Chondrocyte (in vitro differentiated cells): ENCODE measurements at regions not wholly inside any gene's neighbourhood (a gene's known extent, or its start where the extent isn't known, plus 50 kb on each side); places are given as distances from the start of the nearest gene placed in this dataset.

Experiments used
- DNase-seq: peaks from one replicate; pipeline ENCODE4 v3.0.0; 2021; ENCODE audit warnings: mixed read lengths, low spot score
- H3K27ac Mint-ChIP-seq: one replicate; pipeline ENCODE4 v1.8.0; 2021; ENCODE audit warnings: mild to moderate bottlenecking, moderate library complexity, mixed read lengths; ENCODE audit not compliant: unreplicated experiment
- H3K27me3 Mint-ChIP-seq: 2 replicates; pipeline ENCODE4 v1.8.0; 2021; ENCODE audit warnings: low read depth, mixed read lengths
- H3K36me3 Mint-ChIP-seq: 2 replicates; pipeline ENCODE4 v1.8.0; 2021; ENCODE audit warnings: low read depth, mixed read lengths
- H3K4me1 Mint-ChIP-seq: 2 replicates; pipeline ENCODE4 v1.8.0; 2021; ENCODE audit warnings: low read depth, mild to moderate bottlenecking, mixed read lengths
- H3K4me3 Mint-ChIP-seq: one replicate; pipeline ENCODE4 v1.8.0; 2021; ENCODE audit warnings: mild to moderate bottlenecking, moderate library complexity, mixed read lengths; ENCODE audit not compliant: unreplicated experiment
- H3K9me3 Mint-ChIP-seq: 2 replicates; pipeline ENCODE4 v1.8.0; 2021; ENCODE audit warnings: low read depth, mixed read lengths
- TF ChIP-seq, protein P1 (sequence below): fragments of 200-600 bp; sonication (generic); IDR thresholded peaks from 2 replicates; pipeline ENCODE4 v1.5.0; 2021; ENCODE audit warnings: antibody characterized with exemption, mild to moderate bottlenecking, moderate library complexity

DNA sequence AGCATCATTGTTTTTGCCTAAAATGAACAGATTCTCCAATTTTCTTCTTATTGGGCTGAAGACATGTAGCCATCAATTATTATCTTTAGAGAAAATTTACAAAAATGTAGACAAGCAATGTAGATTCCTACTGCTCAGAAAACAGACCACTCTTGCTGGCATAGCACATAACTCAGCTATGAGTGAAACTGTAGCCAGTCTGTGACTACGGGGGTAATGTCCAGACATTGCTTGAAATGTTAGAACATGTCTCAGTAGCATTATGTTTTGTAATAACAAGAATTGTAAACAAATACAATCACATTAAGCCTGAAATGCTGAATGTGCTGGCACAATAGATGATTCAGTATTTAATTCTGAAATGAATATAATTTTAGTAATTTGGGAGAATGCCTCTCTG lies 265.7 kb upstream of the KCNJ16 start:
- Mint-ChIP-seq H3K27me3 (no peaks in the 10 kb centered on the region), H3K4me1 (no peaks in the 10 kb centered on the region), H3K27ac (no peak overlapping the region), H3K9me3 (no peaks in the 10 kb centered on the region), H3K4me3 (no peak overlapping the region), H3K36me3 (no peaks in the 10 kb centered on the region)
- TF ChIP-seq, protein P1, sequence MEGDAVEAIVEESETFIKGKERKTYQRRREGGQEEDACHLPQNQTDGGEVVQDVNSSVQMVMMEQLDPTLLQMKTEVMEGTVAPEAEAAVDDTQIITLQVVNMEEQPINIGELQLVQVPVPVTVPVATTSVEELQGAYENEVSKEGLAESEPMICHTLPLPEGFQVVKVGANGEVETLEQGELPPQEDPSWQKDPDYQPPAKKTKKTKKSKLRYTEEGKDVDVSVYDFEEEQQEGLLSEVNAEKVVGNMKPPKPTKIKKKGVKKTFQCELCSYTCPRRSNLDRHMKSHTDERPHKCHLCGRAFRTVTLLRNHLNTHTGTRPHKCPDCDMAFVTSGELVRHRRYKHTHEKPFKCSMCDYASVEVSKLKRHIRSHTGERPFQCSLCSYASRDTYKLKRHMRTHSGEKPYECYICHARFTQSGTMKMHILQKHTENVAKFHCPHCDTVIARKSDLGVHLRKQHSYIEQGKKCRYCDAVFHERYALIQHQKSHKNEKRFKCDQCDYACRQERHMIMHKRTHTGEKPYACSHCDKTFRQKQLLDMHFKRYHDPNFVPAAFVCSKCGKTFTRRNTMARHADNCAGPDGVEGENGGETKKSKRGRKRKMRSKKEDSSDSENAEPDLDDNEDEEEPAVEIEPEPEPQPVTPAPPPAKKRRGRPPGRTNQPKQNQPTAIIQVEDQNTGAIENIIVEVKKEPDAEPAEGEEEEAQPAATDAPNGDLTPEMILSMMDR = no peak
- DNase-seq = no peak

DNA sequence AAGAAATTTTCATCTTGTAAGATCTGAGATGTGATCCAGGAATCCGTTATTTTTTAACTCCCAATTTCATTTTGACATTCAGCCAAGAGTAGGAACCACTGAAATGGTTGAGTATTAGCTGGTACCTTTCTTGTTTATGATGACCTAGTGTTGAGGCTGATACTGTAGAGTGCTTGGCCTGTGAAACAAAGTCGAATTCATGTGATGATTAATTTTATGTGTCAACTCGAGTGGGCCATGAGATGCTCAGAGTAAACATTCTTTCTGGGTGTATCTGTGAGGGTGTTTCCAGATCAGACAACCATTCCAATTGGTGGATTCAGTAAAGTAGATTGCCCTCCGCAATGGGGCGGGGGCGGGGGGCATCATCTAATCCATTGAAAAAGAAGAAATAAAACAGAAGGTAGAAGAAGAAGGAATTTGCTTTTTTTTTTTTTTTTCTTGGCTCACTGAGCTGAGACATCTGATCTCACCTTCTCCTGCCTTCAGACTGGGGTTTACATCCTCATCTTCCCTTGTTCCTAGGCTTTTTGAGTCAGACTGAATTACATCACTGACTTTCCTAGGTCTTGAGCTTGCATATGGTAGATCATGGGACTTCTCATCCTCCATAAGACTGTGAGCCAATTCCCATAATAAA lies 264.6 kb upstream of the KCNJ16 start:
- Mint-ChIP-seq H3K4me1 (no peaks in the 10 kb centered on the region), H3K27ac (no peak overlapping the region), H3K27me3 (no peaks in the 10 kb centered on the region), H3K36me3 (no peaks in the 10 kb centered on the region), H3K4me3 (no peak overlapping the region), H3K9me3 (no peaks in the 10 kb centered on the region)
- TF ChIP-seq, protein P1 = no peak
- DNase-seq = no peak

DNA sequence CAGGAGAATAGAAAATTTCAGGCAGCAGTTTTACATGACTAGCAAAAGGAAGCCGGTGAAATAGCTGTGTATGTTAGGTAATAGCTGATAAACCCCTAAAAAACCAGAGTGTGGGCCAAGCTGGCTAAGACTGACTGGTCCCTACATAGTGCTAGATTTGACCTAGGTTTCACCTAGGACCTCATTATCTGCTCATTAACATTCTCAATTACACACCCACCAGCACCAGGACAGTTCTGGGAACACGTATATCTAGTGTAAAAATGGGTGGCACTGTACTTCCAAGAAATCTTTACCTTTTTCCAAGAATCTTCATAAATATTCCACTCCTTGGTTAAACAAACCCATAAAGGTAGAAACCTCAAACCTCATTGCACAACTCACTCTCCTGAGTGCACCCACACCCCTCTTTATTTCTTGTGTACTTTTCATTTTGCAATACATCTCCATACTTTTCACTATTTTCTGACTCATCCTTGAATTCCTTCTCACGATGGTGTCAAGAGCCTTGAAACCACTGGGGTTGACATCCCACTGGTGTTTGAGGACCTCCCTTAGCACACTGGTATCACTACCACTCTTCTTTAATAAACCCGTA lies 262.7 kb upstream of the KCNJ16 start:
- TF ChIP-seq, protein P1 = no peak
- no peaks in the 10 kb centered on the region for H3K4me1 Mint-ChIP-seq
- no peaks in the 10 kb centered on the region for H3K27me3 Mint-ChIP-seq
- H3K36me3 Mint-ChIP-seq = no peaks in the 10 kb centered on the region
- no peaks in the 10 kb centered on the region for H3K9me3 Mint-ChIP-seq
- H3K27ac Mint-ChIP-seq = no peak overlapping the region
- no peak for DNase-seq
- no peak overlapping the region for H3K4me3 Mint-ChIP-seq

DNA sequence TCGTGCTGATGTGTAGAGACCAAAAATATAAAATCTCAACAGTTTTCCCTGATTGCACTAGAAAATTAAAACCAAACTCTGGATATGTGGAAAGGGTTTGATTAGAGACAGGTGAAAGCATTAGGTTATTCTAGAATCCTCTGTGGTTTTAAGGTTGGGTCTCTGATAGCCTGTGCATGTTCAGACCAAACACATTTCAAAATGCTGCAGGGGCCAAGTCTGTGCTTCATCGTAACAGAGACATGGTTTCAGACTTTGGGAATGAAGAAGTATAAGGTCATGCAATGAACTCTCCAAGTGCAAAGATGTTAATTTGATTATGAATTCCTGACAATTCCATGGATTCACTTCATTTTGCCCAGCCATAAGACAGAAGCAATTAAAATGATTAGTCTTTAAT lies 261.0 kb upstream of the KCNJ16 start:
- TF ChIP-seq, protein P1 = no peak
- H3K9me3 Mint-ChIP-seq = no peaks in the 10 kb centered on the region
- H3K4me1 Mint-ChIP-seq = peaks cover 4% of the 10 kb centered on the region
- no peaks in the 10 kb centered on the region for H3K36me3 Mint-ChIP-seq
- no peak overlapping the region for H3K4me3 Mint-ChIP-seq
- DNase-seq = no peak
- H3K27ac Mint-ChIP-seq = no peak overlapping the region
- H3K27me3 Mint-ChIP-seq = no peaks in the 10 kb centered on the region

DNA sequence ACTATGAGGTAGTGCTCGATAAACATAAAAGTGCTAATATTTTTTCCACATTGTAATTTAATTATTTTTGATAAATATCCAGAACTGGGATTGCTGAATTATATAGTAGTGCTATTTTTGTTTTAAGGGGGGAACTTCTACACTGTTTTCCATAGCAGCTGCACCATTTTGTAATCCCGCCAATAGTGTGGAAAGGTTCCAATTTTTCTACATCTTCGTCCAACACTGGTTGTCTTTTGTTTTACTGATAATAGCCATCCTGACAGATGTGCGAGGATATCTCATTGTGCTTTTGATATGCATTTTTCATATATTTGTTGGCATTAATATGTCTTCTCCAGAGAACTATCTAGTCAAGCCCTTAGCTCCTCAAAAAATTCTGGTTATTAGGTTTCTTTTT lies 259.6 kb upstream of the KCNJ16 start:
- TF ChIP-seq, protein P1 = no peak
- Mint-ChIP-seq H3K27ac (no peak overlapping the region), H3K4me1 (peaks cover 14% of the 10 kb centered on the region), H3K36me3 (no peaks in the 10 kb centered on the region), H3K27me3 (no peaks in the 10 kb centered on the region), H3K9me3 (no peaks in the 10 kb centered on the region), H3K4me3 (no peak overlapping the region)
- DNase-seq = no peak
